SK-N-MC (cell line): ENCODE measurements at regions not wholly inside any gene's neighbourhood (a gene's known extent, or its start where the extent isn't known, plus 50 kb on each side); places are given as distances from the start of the nearest gene placed in this dataset.

ENCODE experiments used
- DNase-seq: peaks from one replicate; pipeline ENCODE4 v3.0.0-alpha.2; 2011; ENCODE audit warnings: low read depth, low spot score
- H3K27ac ChIP-seq: fragments of 200-600 bp; sonication (generic); 2 replicates; pipeline ENCODE4 v1.5.1; 2016; ENCODE audit warnings: mixed run types
- H3K36me3 ChIP-seq: fragments of 200-600 bp; sonication (generic); 2 replicates; pipeline ENCODE4 v1.6.1; 2017; ENCODE audit warnings: antibody characterized with exemption, low read length, mixed read lengths; ENCODE audit not compliant: insufficient read depth
- H3K4me3 ChIP-seq: fragments of 200-600 bp; sonication (generic); 2 replicates; pipeline ENCODE4 v1.5.1; 2016
- H3K9ac ChIP-seq: fragments of 200-600 bp; sonication (generic); 2 replicates; pipeline ENCODE4 v1.8.0; 2017; ENCODE audit warnings: mixed run types, mixed read lengths; ENCODE audit not compliant: insufficient read length
- H3K9me3 ChIP-seq: fragments of 200-600 bp; sonication (generic); 2 replicates; pipeline ENCODE4 v1.6.1; 2017; ENCODE audit warnings: low read depth, mild to moderate bottlenecking, antibody characterized with exemption, low read length, moderate library complexity, mixed read lengths
- EZH2 ChIP-seq: fragments of 200-600 bp; sonication (generic); IDR thresholded peaks from one replicate; pipeline ENCODE4 v1.6.1; 2017; ENCODE audit warnings: antibody characterized with exemption
- FOXP2 ChIP-seq: optimal IDR thresholded peaks from 2 replicates; pipeline ENCODE3; 2011; ENCODE audit warnings: mild to moderate bottlenecking, moderate library complexity; ENCODE audit not compliant: insufficient read depth; ENCODE audit errors: extremely low read length, control extremely low read depth
- POLR2AphosphoS5 ChIP-seq: IDR thresholded peaks from 2 replicates; pipeline ENCODE4 v1.6.1; 2012; ENCODE audit warnings: mild to moderate bottlenecking, low read depth, low read length, borderline replicate concordance

GRCh38 chr12:114779647-114780046 lies 95.7 kb upstream of the TBX3 start:
- DNase-seq = no peak
- H3K9ac ChIP-seq = no peak overlapping the region
- no peaks in the 10 kb centered on the region for H3K9me3 ChIP-seq
- no peak overlapping the region for H3K4me3 ChIP-seq
- no peaks in the 10 kb centered on the region for H3K36me3 ChIP-seq
- H3K27ac ChIP-seq = no peak overlapping the region
- TF ChIP-seq FOXP2 = no peak
- no peak for TF ChIP-seq EZH2
- TF ChIP-seq POLR2AphosphoS5 = no peak

GRCh38 chr12:114779186-114779585 lies 95.2 kb upstream of the TBX3 start:
- H3K4me3 ChIP-seq = no peak overlapping the region
- no peaks in the 10 kb centered on the region for H3K9me3 ChIP-seq
- H3K36me3 ChIP-seq = no peaks in the 10 kb centered on the region
- no peak overlapping the region for H3K27ac ChIP-seq
- no peak for DNase-seq
- H3K9ac ChIP-seq = no peak overlapping the region
- no peak for TF ChIP-seq EZH2
- TF ChIP-seq FOXP2 = no peak
- no peak for TF ChIP-seq POLR2AphosphoS5

- no peak overlapping the region for H3K4me3 ChIP-seq
- H3K27ac ChIP-seq = no peak overlapping the region
- DNase-seq = no peak
- H3K36me3 ChIP-seq = no peaks in the 10 kb centered on the region
- no peaks in the 10 kb centered on the region for H3K9me3 ChIP-seq
- TF ChIP-seq POLR2AphosphoS5 = no peak
- TF ChIP-seq FOXP2 = no peak
- TF ChIP-seq EZH2 = no peak
- H3K9ac ChIP-seq = no peak overlapping the region
Observed at GRCh38 chr12:114776731-114777442, 92.9 kb upstream of the TBX3 start.

- TF ChIP-seq EZH2 (no peak), FOXP2 (no peak), POLR2AphosphoS5 (no peak)
- no peak overlapping the region for H3K27ac ChIP-seq
- DNase-seq = no peak
- H3K9me3 ChIP-seq = no peaks in the 10 kb centered on the region
- H3K36me3 ChIP-seq = no peaks in the 10 kb centered on the region
- H3K9ac ChIP-seq = no peak overlapping the region
- H3K4me3 ChIP-seq = no peak overlapping the region
Observed at GRCh38 chr12:114774699-114775098, 90.7 kb upstream of the TBX3 start.

- no peak overlapping the region for H3K9ac ChIP-seq
- no peak for DNase-seq
Observed at GRCh38 chr12:114774197-114774596, 90.2 kb upstream of the TBX3 start.

GRCh38 chr12:114770323-114770722 lies 86.3 kb upstream of the TBX3 start:
- Histone ChIP-seq H3K4me3 (no peak overlapping the region), H3K36me3 (no peaks in the 10 kb centered on the region), H3K9me3 (no peaks in the 10 kb centered on the region), H3K27ac (no peak overlapping the region), H3K9ac (no peak overlapping the region)
- no peak for TF ChIP-seq POLR2AphosphoS5
- no peak for TF ChIP-seq EZH2
- TF ChIP-seq FOXP2 = no peak
- DNase-seq = no peak

More at GRCh38 chr12:114774197-114774596, 90.2 kb upstream of the TBX3 start:
- Histone ChIP-seq H3K27ac (no peak overlapping the region), H3K36me3 (no peaks in the 10 kb centered on the region), H3K9me3 (no peaks in the 10 kb centered on the region), H3K4me3 (no peak overlapping the region)
- TF ChIP-seq EZH2 (no peak), POLR2AphosphoS5 (no peak), FOXP2 (no peak)

GRCh38 chr12:114769634-114770033 lies 85.7 kb upstream of the TBX3 start:
- no peak for TF ChIP-seq POLR2AphosphoS5
- no peak for TF ChIP-seq EZH2
- no peak for TF ChIP-seq FOXP2
- no peaks in the 10 kb centered on the region for H3K9me3 ChIP-seq
- H3K36me3 ChIP-seq = no peaks in the 10 kb centered on the region
- H3K27ac ChIP-seq = no peak overlapping the region
- DNase-seq = no peak
- no peak overlapping the region for H3K9ac ChIP-seq
- no peak overlapping the region for H3K4me3 ChIP-seq

- no peaks in the 10 kb centered on the region for H3K36me3 ChIP-seq
- no peak overlapping the region for H3K27ac ChIP-seq
- no peaks in the 10 kb centered on the region for H3K9me3 ChIP-seq
- DNase-seq = no peak
- no peak for TF ChIP-seq FOXP2
- TF ChIP-seq EZH2 = no peak
- no peak for TF ChIP-seq POLR2AphosphoS5
- H3K9ac ChIP-seq = no peak overlapping the region
- no peak overlapping the region for H3K4me3 ChIP-seq
Observed at GRCh38 chr12:114767906-114768722, 84.1 kb upstream of the TBX3 start.
